ENCODE measurements at regions not wholly inside any gene's neighbourhood (a gene's known extent, or its start where the extent isn't known, plus 50 kb on each side); places are given as distances from the start of the nearest gene placed in this dataset.
"Not testable (repeated sequence)": the region's sequence is repeated elsewhere in the genome, so short reads cannot be mapped to it uniquely, and the experiment has no call there.

DNA sequence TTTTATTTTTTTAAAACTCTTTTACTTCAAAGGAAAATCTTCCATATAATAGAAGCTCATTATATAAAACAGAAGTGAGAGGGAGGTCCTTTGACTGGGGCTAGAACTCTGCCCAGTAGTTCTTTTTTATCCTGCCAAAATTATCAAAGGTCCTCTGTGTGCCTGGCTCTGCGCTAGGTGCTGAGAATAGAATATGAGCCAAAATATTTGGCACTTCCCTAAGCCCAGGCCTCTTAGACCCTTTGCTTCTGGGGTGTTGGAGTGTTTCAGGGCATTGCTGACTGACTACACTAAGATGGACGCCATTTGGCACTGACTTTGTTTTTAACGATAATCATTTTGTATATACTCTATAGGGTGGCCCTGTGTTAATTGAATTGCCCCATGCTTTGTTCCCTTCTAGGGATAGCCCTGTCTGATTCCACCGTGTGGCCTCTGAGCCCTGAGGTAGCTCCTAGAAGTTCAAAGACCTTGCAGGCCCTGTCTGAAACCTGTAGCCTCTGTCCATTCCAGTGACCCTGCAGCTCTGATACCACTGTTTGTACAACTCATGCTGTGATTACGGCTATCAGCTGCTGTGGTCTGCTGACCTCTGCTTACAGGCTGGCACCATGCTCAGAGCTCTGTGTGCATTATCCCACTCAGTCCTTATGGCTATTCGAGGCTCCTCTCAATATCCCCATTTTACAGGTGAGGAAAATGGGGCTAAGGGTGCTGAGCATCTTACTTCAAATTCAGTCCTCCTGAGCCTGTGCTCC lies 84.3 kb upstream of the SHB start:
- DNase-seq = no peak

DNA sequence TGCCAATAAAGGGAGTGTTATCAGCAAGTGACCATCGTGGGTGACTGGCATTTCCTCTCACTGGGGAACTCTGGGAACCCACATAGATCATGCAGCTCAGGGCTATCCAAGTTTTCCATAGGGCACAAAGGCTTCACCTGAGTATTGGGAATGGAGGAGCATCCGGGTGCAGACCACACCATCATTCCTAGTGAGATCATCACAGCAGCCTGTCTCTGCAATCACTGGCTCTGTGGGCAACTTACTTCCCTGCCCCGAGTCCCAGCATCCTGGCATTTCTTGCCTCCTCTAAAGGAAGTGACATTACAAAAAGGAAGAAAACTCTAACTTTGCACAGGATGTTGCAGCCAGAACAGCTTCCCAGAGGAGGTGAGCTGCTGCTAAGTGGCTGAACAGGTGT lies 80.6 kb upstream of the SHB start:
- DNase-seq = no peak

GRCh38 chr9:38146844-38147243 lies 77.8 kb upstream of the SHB start:
- DNase-seq = no peak

DNA sequence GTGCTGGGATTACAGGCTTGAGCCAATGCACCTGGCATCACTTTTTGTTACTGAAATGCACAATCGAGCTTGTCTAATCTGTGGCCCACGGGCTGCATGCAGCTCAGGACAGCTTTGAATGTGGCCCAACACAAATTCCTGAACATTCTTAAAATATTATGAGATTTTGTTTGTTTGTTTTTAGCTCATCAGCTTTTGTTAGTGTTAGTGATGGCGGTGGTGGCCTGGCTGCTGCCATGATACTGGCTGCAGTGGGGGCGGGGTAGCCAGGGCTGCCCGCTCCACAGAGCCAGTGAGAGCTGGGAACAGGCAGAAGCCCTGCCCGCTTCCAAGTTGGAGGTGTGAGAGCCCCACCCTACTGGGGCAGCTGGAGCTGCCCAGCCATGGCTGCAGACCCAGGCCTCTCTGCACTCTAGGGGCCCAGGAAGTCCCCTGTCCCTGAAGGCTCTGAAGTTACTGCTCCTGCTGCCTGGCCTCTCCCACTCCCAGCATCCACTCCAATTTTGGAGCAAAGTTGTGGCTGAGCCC lies 76.6 kb upstream of the SHB start:
- DNase-seq = no peak

DNA sequence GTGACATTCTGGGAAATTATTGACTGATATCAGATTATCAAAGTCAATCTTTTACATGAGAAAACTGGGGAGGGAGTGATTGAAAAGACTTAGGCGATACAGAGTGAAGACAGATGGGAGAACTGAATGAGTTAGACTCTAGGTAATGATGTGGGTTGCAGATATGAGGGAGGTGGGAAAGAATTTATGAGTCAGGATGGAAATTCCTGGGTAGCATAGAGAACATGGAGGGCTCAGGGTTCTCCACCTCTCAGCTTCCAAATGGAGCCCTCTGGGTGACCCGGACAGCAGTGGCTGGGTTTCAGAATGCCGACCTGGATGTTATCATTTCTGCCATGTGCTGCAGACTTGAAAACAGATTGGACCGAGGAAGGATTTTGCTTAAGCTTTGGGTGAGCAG lies 75.4 kb upstream of the SHB start:
- no peak for DNase-seq

GRCh38 chr9:38141746-38142591 lies 72.9 kb upstream of the SHB start:
- DNase-seq = no peak

- DNase-seq = no peak
These were observed 69.2 kb upstream of the SHB start for GRCh38 chr9:38138276-38138675.

DNA sequence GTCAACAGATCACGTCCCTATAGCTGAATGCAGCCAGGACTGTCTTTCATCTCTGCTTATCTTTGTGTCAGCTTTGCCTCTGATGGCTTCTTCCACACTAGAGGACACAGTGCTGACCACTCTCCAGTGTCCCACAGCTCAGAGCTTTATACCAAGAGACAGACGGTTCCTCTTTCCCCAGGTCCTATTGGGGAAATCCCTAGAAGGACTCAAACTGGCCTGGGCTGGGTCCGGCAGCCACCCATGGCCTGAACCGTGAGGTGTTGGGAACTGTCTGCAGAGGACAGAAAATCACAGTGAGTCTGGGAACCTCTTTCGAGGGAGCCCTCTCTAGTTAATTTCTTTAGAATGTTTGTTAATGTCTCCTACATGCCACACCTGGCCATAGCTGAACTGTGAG lies 68.3 kb upstream of the SHB start:
- no peak for DNase-seq

GRCh38 chr9:38136386-38136785 lies 67.4 kb upstream of the SHB start:
- no peak for DNase-seq

DNA sequence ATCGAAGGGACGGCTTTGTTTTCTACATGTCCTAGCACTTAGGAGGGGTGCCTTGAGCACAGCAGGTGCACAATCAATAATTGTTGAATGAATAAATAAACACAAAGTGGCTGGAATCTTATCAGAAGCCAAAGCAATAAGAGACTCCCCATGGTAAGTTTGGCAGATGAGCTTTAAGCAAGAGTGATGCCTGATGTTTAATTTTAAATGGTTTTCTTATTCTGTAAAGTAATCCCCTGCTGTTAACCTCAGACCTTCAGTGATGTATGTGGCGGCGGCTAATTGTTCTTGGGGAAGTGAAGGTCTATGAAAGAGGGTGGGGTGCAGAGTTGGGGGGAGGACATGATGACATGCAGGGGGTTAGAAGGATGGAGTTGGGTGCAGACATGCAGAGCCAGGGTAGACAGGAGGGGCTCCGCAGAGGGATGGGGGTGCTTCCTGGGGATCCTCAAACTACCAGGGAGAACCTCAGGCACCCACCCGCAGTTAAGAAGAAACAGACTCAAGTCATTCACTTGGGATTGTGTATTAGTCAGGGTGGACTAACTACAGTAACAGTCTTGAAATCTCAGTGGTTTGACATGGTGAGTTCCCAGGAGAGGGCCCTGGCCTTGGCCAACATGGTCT lies 65.7 kb upstream of the SHB start:
- DNase-seq = no peak

DNA sequence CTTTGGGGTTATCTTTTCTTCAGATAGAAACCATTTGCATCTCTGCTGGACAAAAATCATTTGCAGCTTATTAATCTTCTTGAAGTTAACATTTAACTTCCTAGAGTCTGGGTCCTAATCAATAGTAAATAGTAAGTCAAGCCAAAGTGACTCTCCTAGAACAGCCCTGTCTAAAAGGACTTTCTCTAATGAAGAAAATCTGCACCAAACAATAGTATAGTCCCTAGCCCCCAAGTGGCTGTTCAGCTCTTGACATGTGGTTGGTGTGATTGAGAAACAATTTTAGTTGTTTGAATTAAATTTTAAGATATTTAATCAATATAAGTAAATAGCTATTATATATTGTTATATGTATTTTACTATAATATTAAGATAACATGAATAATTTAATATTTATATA lies 64.6 kb upstream of the SHB start:
- DNase-seq = no peak

DNA sequence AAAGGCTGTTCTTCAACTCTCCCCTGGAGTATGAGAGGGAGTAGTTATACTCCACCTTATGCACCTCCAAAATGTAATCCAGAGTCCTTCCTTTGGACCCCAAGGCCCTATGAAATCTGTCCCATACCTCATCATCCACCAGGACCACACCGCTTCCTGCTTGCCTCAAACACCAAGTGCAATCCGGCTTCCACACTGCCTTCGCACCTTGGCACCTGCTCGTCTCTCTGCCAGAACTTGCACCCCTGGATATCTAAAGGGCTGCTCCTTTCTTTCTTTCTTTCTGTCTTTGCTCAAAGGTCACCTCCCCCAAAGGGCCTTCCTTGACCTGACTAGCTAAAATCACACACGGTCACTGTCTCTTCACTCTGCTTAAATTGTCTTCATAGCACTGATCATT lies 63.9 kb upstream of the SHB start:
- DNase-seq = no peak

GRCh38 chr9:38131729-38132128 lies 62.7 kb upstream of the SHB start:
- DNase-seq = no peak

- no peak for DNase-seq
These were observed 61.7 kb upstream of the SHB start for GRCh38 chr9:38130724-38131123.

DNA sequence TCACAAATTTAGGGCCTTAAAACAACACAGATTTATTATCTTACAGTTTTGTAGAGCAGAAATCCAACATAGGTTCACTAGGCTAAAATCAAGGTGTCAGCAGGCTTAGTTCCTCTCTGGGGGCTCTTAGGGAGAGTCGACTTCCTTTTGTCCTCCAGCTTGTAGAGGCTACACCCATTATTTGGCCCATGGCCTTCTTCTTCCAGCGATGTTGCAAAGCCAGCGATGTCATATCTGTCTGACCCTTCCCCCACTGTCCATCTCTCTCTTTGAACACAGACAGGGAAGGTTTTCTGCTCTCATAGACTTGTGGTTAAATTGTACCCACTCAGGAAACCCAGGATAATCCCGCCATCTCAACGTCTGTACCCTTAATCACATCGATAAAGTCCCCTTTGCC lies 60.3 kb upstream of the SHB start:
- no peak for DNase-seq

DNA sequence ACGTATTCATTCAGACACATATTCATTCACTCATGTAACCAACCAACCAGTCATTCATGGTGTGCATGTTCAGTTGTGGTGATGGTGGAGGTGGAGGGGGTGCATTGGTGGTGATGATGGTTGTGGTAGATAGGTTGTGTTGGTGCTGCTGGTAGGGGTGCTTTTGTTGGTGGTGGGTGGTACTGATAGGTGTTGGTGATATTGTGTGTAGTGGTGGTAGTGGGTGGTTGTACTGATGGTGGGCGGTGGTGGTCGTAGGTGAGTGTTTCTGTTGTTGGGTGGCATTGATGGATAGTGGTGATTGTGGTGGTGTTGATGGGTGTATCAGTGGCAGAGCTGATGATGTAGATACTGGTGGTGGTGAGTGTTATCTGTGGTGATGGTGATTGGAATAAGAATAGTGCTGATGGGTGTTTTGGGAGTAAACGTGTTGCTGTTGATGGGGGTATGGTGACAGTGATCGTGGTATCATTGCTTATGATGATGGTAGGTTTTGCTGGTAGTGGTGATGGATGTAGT lies 59.8 kb upstream of the SHB start:
- DNase-seq = no peak

DNA sequence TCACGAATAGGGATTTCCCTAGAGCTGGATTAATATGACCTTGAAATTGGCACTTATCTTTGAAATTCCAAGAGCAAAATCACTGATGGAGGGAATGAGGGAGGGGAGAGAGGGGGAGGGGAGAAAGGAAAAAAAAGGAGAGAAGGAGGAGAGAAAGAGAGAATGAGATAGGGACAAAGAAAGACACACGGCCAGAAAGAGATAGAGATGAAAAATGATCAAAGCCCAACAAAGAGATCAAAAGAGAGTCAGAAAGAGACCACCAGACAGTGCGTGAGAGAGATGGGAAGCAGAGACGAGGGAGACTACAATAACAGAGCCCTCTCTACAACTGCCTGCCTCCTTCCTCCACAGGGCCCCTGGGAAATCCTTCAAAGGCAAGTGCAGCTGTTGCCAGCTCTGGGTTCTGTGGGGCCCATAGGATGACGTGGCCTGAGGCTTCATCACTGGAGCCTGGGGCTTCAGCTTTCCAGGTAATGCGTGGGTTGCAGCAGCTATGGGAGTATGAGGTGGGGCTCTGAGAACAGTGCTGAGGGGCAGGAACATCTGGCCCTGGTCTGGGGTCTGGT lies 58.3 kb upstream of the SHB start:
- no peak for DNase-seq

DNA sequence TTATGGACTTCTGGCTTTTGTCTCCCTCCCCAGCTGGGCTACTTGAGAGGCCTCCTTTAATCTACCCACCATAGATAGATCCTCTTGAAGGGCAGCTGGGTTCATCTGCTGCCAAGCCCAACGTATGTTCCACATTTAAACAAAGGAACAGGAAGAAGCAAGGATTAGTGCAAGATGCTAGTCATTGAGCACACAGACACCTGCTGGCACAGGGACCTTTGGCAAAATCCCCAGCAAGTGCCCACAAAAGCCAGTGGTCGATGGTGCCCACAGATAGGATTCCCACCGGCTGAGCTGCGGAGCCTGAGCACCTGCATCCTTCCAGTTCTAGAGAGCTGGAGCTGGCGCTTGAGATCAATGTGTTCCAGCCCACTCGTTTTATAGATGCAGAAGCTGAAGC lies 57.7 kb upstream of the SHB start:
- DNase-seq = no peak

DNA sequence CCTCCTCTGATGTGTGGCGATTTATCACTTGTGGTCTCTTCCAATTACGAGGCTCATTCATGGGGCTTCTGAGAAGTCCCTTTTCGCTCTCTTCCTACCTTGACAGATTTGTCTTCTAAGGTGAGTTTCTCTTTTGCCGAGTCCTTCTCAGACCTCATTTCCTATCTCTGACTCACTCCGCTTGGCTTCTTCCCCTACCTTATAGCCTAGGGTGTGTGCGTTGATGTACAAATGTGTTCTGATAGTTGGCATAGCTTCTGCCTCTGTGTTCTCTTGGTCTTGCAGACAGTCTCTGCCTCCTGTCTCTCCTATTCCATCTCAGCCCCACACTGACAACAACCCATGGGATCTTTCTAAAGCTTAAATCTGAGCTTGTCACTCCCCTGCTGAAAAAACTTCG lies 56.9 kb upstream of the SHB start:
- DNase-seq = no peak

- DNase-seq = not testable (repeated sequence)
These were observed 54.3 kb upstream of the SHB start for GRCh38 chr9:38123359-38123758.

- DNase-seq = no peak
These were observed 51.9 kb upstream of the SHB start for GRCh38 chr9:38120961-38121360.

DNA sequence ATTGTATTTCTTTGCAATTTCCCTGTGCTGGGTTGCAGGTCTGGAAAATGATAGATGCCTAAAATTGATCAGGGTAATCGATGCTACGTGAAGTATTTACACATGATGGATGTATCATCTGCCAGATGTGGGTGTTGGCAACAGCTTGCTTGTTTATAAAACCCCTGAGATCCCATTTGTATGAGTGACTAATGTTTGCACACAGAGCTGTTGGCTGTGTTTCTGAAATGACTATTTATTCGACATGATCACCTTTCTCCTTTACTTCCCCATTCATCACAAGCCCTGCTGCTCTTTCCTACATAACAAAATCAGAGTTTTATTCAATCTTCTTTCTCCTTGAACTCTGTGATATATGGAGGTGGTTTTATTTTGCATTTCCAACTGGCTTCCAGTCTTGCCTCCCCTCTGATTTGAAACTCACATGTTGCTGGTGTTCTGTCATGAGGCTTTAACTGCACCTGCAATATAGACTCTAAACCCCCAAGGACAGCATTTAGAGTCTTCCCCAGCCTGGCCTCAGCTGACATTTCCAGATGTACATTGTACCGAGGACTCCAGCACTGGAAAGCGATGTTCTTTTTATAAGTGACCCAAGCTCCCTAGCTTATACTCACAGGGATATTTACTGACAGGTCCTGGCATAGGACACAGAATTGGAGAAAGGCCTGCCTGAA lies 50.7 kb upstream of the SHB start:
- DNase-seq = no peak

Measured in midbrain (tissue), 1 donor.